HG03139 (cell line): ENCODE measurements at regions not wholly inside any gene's neighbourhood (a gene's known extent, or its start where the extent isn't known, plus 50 kb on each side); places are given as distances from the start of the nearest gene placed in this dataset.

Experiments
- ATAC-seq: cut with Tn5 transposase; IDR thresholded peaks from one replicate; pipeline ENCODE4 v1.9.1; 2021; ENCODE audit not compliant: unreplicated experiment

GRCh38 chr3:148331081-148331846 is 366.4 kb upstream of the AGTR1 start:
- peak; percentile 67 for ATAC-seq

GRCh38 chr3:148332509-148332908 is 365.2 kb upstream of the AGTR1 start:
- ATAC-seq = no peak

- no peak for ATAC-seq
These were observed 364.6 kb upstream of the AGTR1 start for GRCh38 chr3:148333091-148333490.

GRCh38 chr3:148335612-148336011 is 362.1 kb upstream of the AGTR1 start:
- no peak for ATAC-seq

- ATAC-seq = no peak
These were observed 354.3 kb upstream of the AGTR1 start for GRCh38 chr3:148343416-148343815.

- ATAC-seq = no peak
These were observed 353.2 kb upstream of the AGTR1 start for GRCh38 chr3:148344521-148344920.

- no peak for ATAC-seq
These were observed 337.7 kb upstream of the AGTR1 start for GRCh38 chr3:148360051-148360450.

GRCh38 chr3:148366743-148367410 is 330.8 kb upstream of the AGTR1 start:
- ATAC-seq = no peak

GRCh38 chr3:148367756-148368155 is 329.9 kb upstream of the AGTR1 start:
- no peak for ATAC-seq

- no peak for ATAC-seq
These were observed 328.3 kb upstream of the AGTR1 start for GRCh38 chr3:148369381-148369780.

GRCh38 chr3:148372206-148372875 is 325.4 kb upstream of the AGTR1 start:
- no peak for ATAC-seq

GRCh38 chr3:148373961-148374360 is 323.7 kb upstream of the AGTR1 start:
- ATAC-seq = no peak

GRCh38 chr3:148379763-148380382 is 317.8 kb upstream of the AGTR1 start:
- peak; percentile 95 for ATAC-seq

GRCh38 chr3:148381051-148381450 is 316.7 kb upstream of the AGTR1 start:
- ATAC-seq = no peak

GRCh38 chr3:148389916-148390315 is 307.8 kb upstream of the AGTR1 start:
- ATAC-seq = no peak

- no peak for ATAC-seq
These were observed 301.9 kb upstream of the AGTR1 start for GRCh38 chr3:148395821-148396220.

- no peak for ATAC-seq
These were observed 296.9 kb upstream of the AGTR1 start for GRCh38 chr3:148400754-148401153.

GRCh38 chr3:148408667-148409066 is 289.0 kb upstream of the AGTR1 start:
- ATAC-seq = no peak

- ATAC-seq = no peak
These were observed 277.5 kb upstream of the AGTR1 start for GRCh38 chr3:148420242-148420641.

- no peak for ATAC-seq
These were observed 268.7 kb upstream of the AGTR1 start for GRCh38 chr3:148428862-148429605.

- ATAC-seq = no peak
These were observed 264.0 kb upstream of the AGTR1 start for GRCh38 chr3:148433665-148434064.
